Right atrium auricular region (tissue), 2 donors: ENCODE measurements at regions not wholly inside any gene's neighbourhood (a gene's known extent, or its start where the extent isn't known, plus 50 kb on each side); places are given as distances from the start of the nearest gene placed in this dataset.
A peak's percentile ranks its signal among the peaks of the same experiment; 100 is the strongest.

Experiments
- DNase-seq: peaks from one replicate; pipeline ENCODE4 v3.0.0-alpha.2; 2019; ENCODE audit warnings: low spot score
- H3K27ac ChIP-seq, 2 donors: fragments of 200-600 bp; sonication (generic); 1 replicate in 1 of 2; 2 replicates in 1 of 2; pipeline ENCODE4 v1.5.1; 2016 to 2019
- H3K27me3 ChIP-seq, 2 donors: fragments of 200-600 bp; sonication (generic); one replicate each; pipeline versions ENCODE4 v1.5.1 to v1.6.0; 2017 to 2019
- H3K36me3 ChIP-seq: fragments of 200-600 bp; sonication (generic); one replicate; pipeline ENCODE4 v1.5.1; 2016
- H3K4me1 ChIP-seq, 2 donors: fragments of 200-600 bp; sonication (generic); one replicate each; pipeline versions ENCODE4 v1.5.1 to v1.6.0; 2017 to 2019
- H3K4me3 ChIP-seq, 2 donors: fragments of 200-600 bp; sonication (generic); 1 replicate in 1 of 2; 2 replicates in 1 of 2; pipeline ENCODE4 v1.5.1; 2017 to 2019; ENCODE audit warnings: mild to moderate bottlenecking in 1 of 2, moderate library complexity in 1 of 2
- H3K9me3 ChIP-seq, 2 donors: fragments of 200-600 bp; sonication (generic); one replicate each; pipeline ENCODE4 v1.5.1; 2019
- CTCF ChIP-seq, 2 donors: fragments of 200-600 bp; sonication (generic); IDR thresholded peaks; one replicate each; pipeline ENCODE4 v1.5.1; 2019; ENCODE audit warnings: antibody characterized with exemption in 2 of 2

DNA sequence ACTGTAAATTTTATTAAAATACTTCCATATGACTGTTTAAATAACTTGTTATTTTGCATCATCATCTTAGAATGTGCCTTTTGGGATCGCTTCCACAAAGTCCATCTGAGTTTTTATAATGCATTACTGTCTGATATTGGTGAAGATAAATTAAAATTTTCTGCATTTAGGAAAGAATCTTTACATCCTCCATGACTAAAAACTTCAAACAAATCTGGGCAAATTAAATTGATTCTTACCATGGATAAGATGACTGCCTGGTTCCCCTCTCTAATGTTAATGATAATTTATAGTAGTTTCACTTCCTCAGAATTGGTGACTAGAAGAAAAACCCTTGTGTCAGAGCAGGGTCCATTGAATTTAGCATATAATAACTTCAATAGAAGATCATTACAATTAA, 94.7 kb upstream of the SLC38A4 start:
- no peak for DNase-seq
- no peak overlapping the region for H3K27ac ChIP-seq
- no peaks in the 10 kb centered on the region for H3K36me3 ChIP-seq
- no peaks in the 10 kb centered on the region for H3K4me1 ChIP-seq
- H3K9me3 ChIP-seq, result no peaks in the 10 kb centered on the region
- H3K27me3 ChIP-seq, result no peaks in the 10 kb centered on the region
- H3K4me3 ChIP-seq, result no peak overlapping the region
- TF ChIP-seq CTCF (IDR thresholded peaks at IDR 0.05), result no peak

DNA sequence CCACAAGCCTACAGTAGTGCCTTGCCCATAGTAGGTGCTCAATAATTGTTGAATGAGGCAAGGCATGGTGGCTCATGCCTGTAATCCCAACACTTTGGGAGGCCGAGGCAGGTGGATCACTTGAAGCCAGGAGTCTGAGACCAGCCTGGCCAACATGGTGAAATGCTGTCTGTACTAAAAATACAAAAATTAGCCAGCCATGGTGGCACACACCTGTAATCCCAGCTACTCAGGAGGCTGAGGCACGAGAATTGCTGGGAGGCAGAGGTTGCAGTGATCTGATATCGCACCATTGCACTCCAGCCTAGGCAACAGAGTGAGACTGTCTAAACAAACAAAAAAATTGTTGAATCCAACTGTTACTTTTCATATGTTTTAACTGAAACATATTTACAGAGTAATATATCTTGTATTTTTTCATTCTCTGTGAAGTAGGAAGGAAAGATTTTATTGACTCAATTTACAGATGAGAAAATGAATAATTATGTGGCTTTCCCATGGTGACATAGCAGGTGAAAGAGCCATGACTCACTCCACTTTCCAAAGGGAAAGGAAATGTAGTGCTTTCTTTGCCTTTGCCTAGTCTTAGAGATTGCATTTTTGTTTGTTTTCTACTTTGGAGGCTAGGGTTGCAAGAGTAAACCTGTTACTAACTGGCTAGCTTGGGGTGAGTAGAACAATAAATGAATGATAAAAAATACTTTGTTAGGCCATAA, 95.4 kb upstream of the SLC38A4 start:
- H3K36me3 ChIP-seq, result no peaks in the 10 kb centered on the region
- H3K9me3 ChIP-seq, result no peaks in the 10 kb centered on the region
- H3K4me1 ChIP-seq, result no peaks in the 10 kb centered on the region
- H3K27me3 ChIP-seq, result no peaks in the 10 kb centered on the region
- no peak for TF ChIP-seq CTCF (IDR thresholded peaks at IDR 0.05)
- H3K27ac ChIP-seq, result no peak overlapping the region
- no peak for DNase-seq
- no peak overlapping the region for H3K4me3 ChIP-seq

DNA sequence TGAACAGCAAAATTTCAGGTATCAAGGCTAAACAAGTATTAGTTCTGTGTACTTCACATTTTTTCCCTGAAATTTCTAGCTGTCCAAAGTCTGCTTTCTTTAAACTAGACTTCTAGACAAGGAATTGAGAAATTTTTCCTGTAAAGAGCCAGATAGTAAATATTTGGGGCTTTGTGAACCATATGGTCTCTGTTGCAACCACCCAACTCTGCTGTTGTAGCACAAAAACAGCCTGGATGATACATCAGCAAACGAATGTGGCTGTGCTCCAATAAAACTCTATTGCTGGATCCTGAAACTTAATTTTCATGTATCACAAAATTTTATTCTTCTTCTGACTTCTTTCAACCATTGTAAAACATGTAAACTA, 96.0 kb upstream of the SLC38A4 start:
- TF ChIP-seq CTCF (IDR thresholded peaks at IDR 0.05), result no peak
- no peak overlapping the region for H3K4me3 ChIP-seq
- H3K4me1 ChIP-seq, result no peaks in the 10 kb centered on the region
- no peak for DNase-seq
- H3K27me3 ChIP-seq, result no peaks in the 10 kb centered on the region
- no peak overlapping the region for H3K27ac ChIP-seq
- no peaks in the 10 kb centered on the region for H3K9me3 ChIP-seq
- H3K36me3 ChIP-seq, result no peaks in the 10 kb centered on the region

- Histone ChIP-seq H3K4me1 (no peaks in the 10 kb centered on the region), H3K27me3 (no peaks in the 10 kb centered on the region), H3K27ac (no peak overlapping the region), H3K9me3 (no peaks in the 10 kb centered on the region), H3K4me3 (no peak overlapping the region), H3K36me3 (no peaks in the 10 kb centered on the region)
- DNase-seq, result no peak
- TF ChIP-seq CTCF (IDR thresholded peaks at IDR 0.05), result no peak
Measured at GRCh38 chr12:46926526-46926925, 100.7 kb upstream of the SLC38A4 start.

GRCh38 chr12:46930101-46930500, 104.3 kb upstream of the SLC38A4 start:
- no peak for TF ChIP-seq CTCF (IDR thresholded peaks at IDR 0.05)
- no peaks in the 10 kb centered on the region for H3K36me3 ChIP-seq
- no peaks in the 10 kb centered on the region for H3K27me3 ChIP-seq
- H3K9me3 ChIP-seq, result no peaks in the 10 kb centered on the region
- no peak overlapping the region for H3K27ac ChIP-seq
- no peak for DNase-seq
- no peak overlapping the region for H3K4me3 ChIP-seq
- H3K4me1 ChIP-seq, result no peaks in the 10 kb centered on the region

DNA sequence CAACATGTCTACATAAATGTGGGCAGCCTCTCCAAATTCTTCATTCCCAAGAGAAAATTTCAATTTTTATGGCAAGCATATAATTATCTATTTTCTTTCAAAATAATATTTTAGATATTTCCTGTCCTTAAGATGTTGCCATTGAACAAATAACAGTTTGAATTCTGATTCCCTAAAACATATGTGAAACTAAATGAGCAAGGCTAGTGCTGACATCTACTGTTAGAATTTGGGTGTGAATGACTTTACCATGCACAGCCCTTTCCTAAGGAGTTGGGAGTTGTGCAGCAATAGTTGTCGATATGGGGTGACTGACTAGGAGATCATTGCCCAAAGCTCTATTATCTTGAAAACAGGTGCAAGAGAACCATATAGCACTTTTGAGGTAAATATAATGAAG, 108.2 kb upstream of the SLC38A4 start:
- Histone ChIP-seq H3K27ac (no peak overlapping the region), H3K4me1 (no peaks in the 10 kb centered on the region), H3K36me3 (no peaks in the 10 kb centered on the region), H3K9me3 (no peaks in the 10 kb centered on the region), H3K4me3 (no peak overlapping the region), H3K27me3 (no peaks in the 10 kb centered on the region)
- peak; percentile 26 to 69 for TF ChIP-seq CTCF (IDR thresholded peaks at IDR 0.05)
- DNase-seq, result no peak
